CD14-positive monocyte (primary cell): ENCODE measurements at regions not wholly inside any gene's neighbourhood (a gene's known extent, or its start where the extent isn't known, plus 50 kb on each side); places are given as distances from the start of the nearest gene placed in this dataset.

ENCODE experiments used
- DNase-seq, 3 donors: peaks; one replicate each; pipeline ENCODE4 v3.0.0-alpha.2; 2011 to 2022
- H2AFZ ChIP-seq: 2 replicates; pipeline ENCODE4 v1.6.0; 2012; ENCODE audit warnings: mild to moderate bottlenecking, low read depth, low read length, inconsistent platforms; ENCODE audit not compliant: insufficient read depth, poor library complexity, severe bottlenecking
- H3K27ac ChIP-seq, 2 donors: 1 replicate in 1 of 2; 2 replicates in 1 of 2; pipeline ENCODE4 v1.5.1; 2012 to 2013; ENCODE audit warnings: low read length in 2 of 2, control low read depth in 1 of 2, inconsistent platforms in 1 of 2, low read depth in 1 of 2, mild to moderate bottlenecking in 1 of 2
- H3K27me3 ChIP-seq, 2 donors: one replicate each; pipeline versions ENCODE4 v1.6.0 to v1.6.1; 2011 to 2013; ENCODE audit warnings: low read length in 2 of 2; ENCODE audit not compliant: control insufficient read depth in 2 of 2, insufficient read depth in 2 of 2
- H3K36me3 ChIP-seq, 2 donors: replicated peaks in 1 of 2; 1 replicate in 1 of 2; 2 replicates in 1 of 2; pipeline versions ENCODE4 v1.5.1 to v1.6.1; 2012 to 2013; ENCODE audit warnings: low read length in 2 of 2, control low read depth in 1 of 2, inconsistent platforms in 1 of 2, mild to moderate bottlenecking in 1 of 2; ENCODE audit not compliant: insufficient read depth in 2 of 2, control insufficient read depth in 1 of 2
- H3K4me1 ChIP-seq, 2 donors: 1 replicate in 1 of 2; 2 replicates in 1 of 2; pipeline versions ENCODE4 v1.5.1 to v1.6.1; 2012 to 2013; ENCODE audit warnings: low read length in 2 of 2, control low read depth in 1 of 2, inconsistent platforms in 1 of 2, mild to moderate bottlenecking in 1 of 2, moderate library complexity in 1 of 2; ENCODE audit not compliant: insufficient read depth in 2 of 2, control insufficient read depth in 1 of 2
- H3K4me2 ChIP-seq: replicated peaks from 2 replicates; pipeline ENCODE3; 2012; ENCODE audit warnings: low read length, moderate library complexity, mild to moderate bottlenecking; ENCODE audit not compliant: poor library complexity, severe bottlenecking; ENCODE audit errors: extremely low read depth
- H3K4me3 ChIP-seq, 3 experiments: fragments of 200-600 bp in 1 of 3; sonication (generic) in 1 of 3; replicated peaks in 1 of 3; 1 replicate in 2 of 3; 2 replicates in 1 of 3; pipeline ENCODE4 v1.5.1; 2011 to 2013; ENCODE audit warnings: low read length in 3 of 3, mild to moderate bottlenecking in 3 of 3, control low read depth in 2 of 3, low read depth in 2 of 3, inconsistent platforms in 1 of 3, moderate library complexity in 1 of 3
- H3K79me2 ChIP-seq: 2 replicates; pipeline ENCODE4 v1.6.0; 2012; ENCODE audit warnings: mild to moderate bottlenecking, control low read depth, inconsistent platforms, low read length, moderate library complexity; ENCODE audit not compliant: insufficient read depth
- H3K9ac ChIP-seq: 2 replicates; pipeline ENCODE4 v1.6.0; 2017; ENCODE audit warnings: low read length, mild to moderate bottlenecking; ENCODE audit not compliant: insufficient read depth, poor library complexity, severe bottlenecking
- H3K9me3 ChIP-seq, 2 donors: replicated peaks in 1 of 2; 1 replicate in 1 of 2; 2 replicates in 1 of 2; pipeline versions ENCODE4 v1.5.1 to v1.6.1; 2012 to 2013; ENCODE audit warnings: low read length in 2 of 2, control low read depth in 1 of 2; ENCODE audit not compliant: control insufficient read depth in 1 of 2, insufficient read depth in 1 of 2
- H4K20me1 ChIP-seq: 2 replicates; pipeline ENCODE4 v1.6.0; 2012; ENCODE audit warnings: mild to moderate bottlenecking, low read length, control low read depth, moderate library complexity; ENCODE audit not compliant: insufficient read depth
- H3K27ac Mint-ChIP-seq, 7 donors: one replicate each; pipeline ENCODE4 v1.8.0; 2020; ENCODE audit warnings: mild to moderate bottlenecking in 7 of 7, mixed read lengths in 7 of 7, moderate library complexity in 6 of 7, inconsistent platforms in 2 of 7
- H3K27me3 Mint-ChIP-seq, 3 donors: one replicate each; pipeline ENCODE4 v1.8.0; 2021 to 2022; ENCODE audit warnings: low read depth in 3 of 3, mild to moderate bottlenecking in 3 of 3, mixed read lengths in 3 of 3, moderate library complexity in 3 of 3, inconsistent platforms in 1 of 3
- H3K36me3 Mint-ChIP-seq, 2 donors: one replicate each; pipeline ENCODE4 v1.8.0; 2020; ENCODE audit warnings: mixed read lengths in 2 of 2, inconsistent platforms in 1 of 2, mild to moderate bottlenecking in 1 of 2
- H3K4me1 Mint-ChIP-seq: one replicate; pipeline ENCODE4 v1.8.0; 2020; ENCODE audit warnings: mild to moderate bottlenecking, mixed read lengths
- H3K4me3 Mint-ChIP-seq, 2 donors: one replicate each; pipeline ENCODE4 v1.8.0; 2020; ENCODE audit warnings: mild to moderate bottlenecking in 2 of 2, mixed read lengths in 2 of 2, moderate library complexity in 1 of 2
- H3K9me3 Mint-ChIP-seq, 7 donors: one replicate each; pipeline ENCODE4 v1.8.0; 2020 to 2022; ENCODE audit warnings: mixed read lengths in 7 of 7, mild to moderate bottlenecking in 6 of 7, moderate library complexity in 6 of 7, inconsistent platforms in 2 of 7
- CTCF ChIP-seq: fragments of 200-600 bp; IDR thresholded peaks from one replicate; pipeline ENCODE4 v1.8.0; 2022; ENCODE audit warnings: antibody characterized with exemption, mild to moderate bottlenecking
- WGBS: methylation state at CpG from one replicate; pipeline ENCODE4 v1.1.5; 2013; ENCODE audit warnings: missing lambda C conversion rate; ENCODE audit not compliant: insufficient coverage; 5-methylcytosine and 5-hydroxymethylcytosine counted together
- intact Hi-C, 2 donors: fragments of 100-400 bp; cut with micrococcal nuclease; formaldehyde crosslinking; loops; one replicate each; pipeline versions ENCODE4 v1.15.0 to v1.15.1; 2023

- Histone ChIP-seq H3K4me2 (no peak overlapping the region), H3K4me3 (no peak overlapping the region), H4K20me1 (no peaks in the 10 kb centered on the region), H3K4me1 (no peaks in the 10 kb centered on the region), H3K36me3 (no peaks in the 10 kb centered on the region), H3K9me3 (no peaks in the 10 kb centered on the region), H3K27ac (no peak overlapping the region), H3K79me2 (no peaks in the 10 kb centered on the region), H3K9ac (no peak overlapping the region), H3K27me3 (no peaks in the 10 kb centered on the region), H2AFZ (no peak overlapping the region)
- Mint-ChIP-seq H3K9me3 (peaks cover 0 to 3% (median 0%) of the 10 kb centered on the region in 7 donors), H3K4me1 (no peaks in the 10 kb centered on the region), H3K27ac (peak overlapping the region in 1 of 7 donors; percentile 22), H3K27me3 (peaks cover 0 to 7% (median 6%) of the 10 kb centered on the region in 3 donors), H3K4me3 (no peak overlapping the region), H3K36me3 (no peaks in the 10 kb centered on the region)
- no peak for TF ChIP-seq CTCF
- intact Hi-C loops, result no loop called here
- DNase-seq, result no peak
- 40% methylated on average over 3 of the region's 11 CpGs for WGBS
Measured at GRCh38 chr10:130747356-130747755, 564.2 kb downstream of the TCERG1L start.

GRCh38 chr10:130747946-130748345, 563.6 kb downstream of the TCERG1L start:
- Histone ChIP-seq H3K27ac (no peak overlapping the region), H3K4me2 (no peak overlapping the region), H3K27me3 (no peaks in the 10 kb centered on the region), H4K20me1 (no peaks in the 10 kb centered on the region), H3K9ac (no peak overlapping the region), H3K9me3 (no peaks in the 10 kb centered on the region), H3K79me2 (no peaks in the 10 kb centered on the region), H3K36me3 (no peaks in the 10 kb centered on the region), H3K4me3 (no peak overlapping the region), H2AFZ (no peak overlapping the region), H3K4me1 (no peaks in the 10 kb centered on the region)
- Mint-ChIP-seq H3K27ac (no peak overlapping the region), H3K4me3 (no peak overlapping the region), H3K36me3 (no peaks in the 10 kb centered on the region), H3K27me3 (peaks cover 0 to 6% (median 4%) of the 10 kb centered on the region in 3 donors), H3K4me1 (no peaks in the 10 kb centered on the region), H3K9me3 (peaks cover 0 to 3% (median 0%) of the 10 kb centered on the region in 7 donors)
- no peak for DNase-seq
- TF ChIP-seq CTCF, result no peak
- intact Hi-C loops, result no loop called here
- WGBS, result 88% methylated on average over 10 of the region's 13 CpGs
